NCI-H345 (cell line): ENCODE measurements at regions not wholly inside any gene's neighbourhood (a gene's known extent, or its start where the extent isn't known, plus 50 kb on each side); places are given as distances from the start of the nearest gene placed in this dataset.

ENCODE experiments used
- DNase-seq: peaks from one replicate; lab custom pipeline; 2025; lab: John Stamatoyannopoulos, UW

DNA sequence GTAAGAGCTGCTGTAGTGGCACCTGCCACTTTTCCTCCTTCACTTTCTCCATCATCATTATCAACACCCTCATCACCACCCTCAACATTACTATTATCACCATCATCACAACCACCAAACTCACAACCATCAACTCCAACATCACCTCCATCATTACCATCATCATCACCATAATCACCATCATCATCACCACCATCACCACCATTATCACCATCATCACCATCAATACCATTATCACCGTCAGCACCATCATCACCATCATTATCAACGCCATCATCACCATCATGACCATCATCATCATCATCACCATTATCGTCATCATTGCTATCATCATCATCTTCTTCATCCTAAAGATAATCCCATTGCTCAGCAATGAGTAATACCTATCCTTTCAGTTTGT lies 255.8 kb downstream of the CYRIA start:
- DNase-seq, result no peak

- no peak for DNase-seq
Measured at GRCh38 chr2:16409006-16409390, 256.6 kb downstream of the CYRIA start.

DNA sequence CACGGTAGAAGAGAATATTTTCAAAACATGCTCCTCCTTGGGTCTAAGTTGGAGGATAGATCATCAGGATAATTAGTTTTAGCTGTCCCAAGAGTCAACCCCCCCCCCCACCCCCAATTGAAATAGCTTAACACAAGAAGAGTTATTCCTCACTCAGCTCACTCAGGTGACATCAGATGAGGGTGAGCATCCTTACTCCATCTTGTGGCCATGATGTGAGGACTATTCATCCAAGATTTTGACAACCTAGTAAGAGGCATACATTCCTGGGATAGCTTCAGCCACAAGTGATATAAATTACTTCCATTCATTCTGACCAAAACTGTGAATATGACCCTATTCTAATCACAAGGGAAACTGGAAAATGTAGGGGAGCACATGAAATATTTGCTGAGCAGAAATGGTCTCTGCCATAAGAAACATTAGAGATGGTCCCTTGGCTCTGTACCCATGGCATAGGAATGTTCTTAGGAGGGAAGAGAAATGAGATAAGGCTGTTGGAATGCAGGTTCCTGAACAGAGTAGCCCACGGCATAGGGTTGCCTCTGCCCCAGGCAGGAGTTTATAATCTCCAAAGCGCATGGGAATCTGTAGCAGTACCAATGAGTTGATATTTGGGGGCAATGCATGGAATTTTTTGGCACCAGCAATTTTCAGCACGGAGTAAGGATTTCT lies 257.2 kb downstream of the CYRIA start:
- DNase-seq, result no peak

- DNase-seq, result no peak
Measured at GRCh38 chr2:16407358-16407757, 258.3 kb downstream of the CYRIA start.

- no peak for DNase-seq
Measured at GRCh38 chr2:16406496-16407289, 258.9 kb downstream of the CYRIA start.

- DNase-seq, result no peak
Measured at GRCh38 chr2:16405551-16405950, 260.1 kb downstream of the CYRIA start.

- peak; percentile 68 for DNase-seq
Measured at GRCh38 chr2:16404551-16405300, 260.9 kb downstream of the CYRIA start.

DNA sequence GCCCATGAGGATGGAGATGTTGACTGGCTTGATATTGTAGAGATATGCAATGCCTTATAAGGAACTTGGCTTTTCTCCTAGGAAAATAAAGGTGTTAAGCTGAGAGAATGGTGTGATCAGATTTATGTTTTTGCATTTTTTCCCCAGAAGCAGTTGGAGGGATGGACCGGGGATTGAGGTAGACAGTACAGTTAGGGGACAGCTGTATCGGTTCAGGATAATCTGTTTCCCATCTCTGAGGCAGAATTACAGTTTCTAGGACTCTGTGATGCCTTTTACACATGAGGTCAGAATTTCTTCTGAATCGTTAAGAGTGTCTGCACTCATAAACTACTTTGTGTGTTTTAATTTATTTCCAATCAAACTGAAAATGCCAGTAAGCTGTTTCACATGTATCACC lies 261.5 kb downstream of the CYRIA start:
- DNase-seq, result no peak

DNA sequence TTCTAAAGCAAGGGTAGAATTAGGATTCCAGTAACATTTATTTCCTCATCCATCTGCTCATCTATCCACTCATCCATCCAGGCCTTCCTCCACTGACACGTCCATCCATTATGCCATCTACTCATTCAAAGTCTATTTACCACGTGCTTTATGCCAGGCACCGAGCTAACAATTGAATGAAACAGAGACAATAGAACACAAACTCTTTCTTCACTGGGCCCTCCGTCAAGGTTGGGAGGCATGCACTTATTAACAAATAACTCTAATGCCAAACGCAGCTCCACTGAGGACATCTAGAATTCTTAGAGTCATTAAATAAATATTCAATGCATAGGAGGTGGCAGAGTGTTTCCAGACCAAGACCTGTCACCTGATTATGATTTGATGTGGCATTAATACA lies 262.7 kb downstream of the CYRIA start:
- DNase-seq, result no peak

DNA sequence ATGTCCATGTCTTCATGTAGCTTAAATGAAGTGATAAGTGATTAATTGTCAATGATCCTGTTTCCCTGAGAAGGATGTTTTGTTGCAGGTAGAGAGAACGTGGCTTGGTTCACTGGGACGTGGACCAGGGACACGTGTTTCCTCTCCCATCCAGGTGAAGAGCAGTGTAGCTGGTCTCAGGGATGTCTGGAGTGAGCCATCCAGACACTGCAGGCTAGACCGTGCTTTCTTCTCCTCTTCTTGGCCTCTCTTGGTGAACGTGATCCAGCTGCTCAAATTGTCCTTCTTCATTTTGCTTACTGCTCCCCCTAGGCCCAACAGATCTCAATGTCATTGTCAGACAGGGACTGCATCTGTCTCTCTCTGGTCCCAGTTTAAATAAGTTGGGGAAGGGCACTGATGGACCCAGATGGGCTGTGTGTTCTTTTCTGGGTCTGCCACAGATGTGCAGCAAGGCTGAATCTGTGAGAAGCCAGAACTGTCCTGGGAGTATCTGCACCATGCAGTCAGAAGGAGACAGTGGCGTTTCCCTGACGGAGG lies 263.8 kb downstream of the CYRIA start:
- no peak for DNase-seq

- DNase-seq, result no peak
Measured at GRCh38 chr2:16400127-16400623, 265.5 kb downstream of the CYRIA start.

GRCh38 chr2:16398486-16399043 lies 267.1 kb downstream of the CYRIA start:
- no peak for DNase-seq

DNA sequence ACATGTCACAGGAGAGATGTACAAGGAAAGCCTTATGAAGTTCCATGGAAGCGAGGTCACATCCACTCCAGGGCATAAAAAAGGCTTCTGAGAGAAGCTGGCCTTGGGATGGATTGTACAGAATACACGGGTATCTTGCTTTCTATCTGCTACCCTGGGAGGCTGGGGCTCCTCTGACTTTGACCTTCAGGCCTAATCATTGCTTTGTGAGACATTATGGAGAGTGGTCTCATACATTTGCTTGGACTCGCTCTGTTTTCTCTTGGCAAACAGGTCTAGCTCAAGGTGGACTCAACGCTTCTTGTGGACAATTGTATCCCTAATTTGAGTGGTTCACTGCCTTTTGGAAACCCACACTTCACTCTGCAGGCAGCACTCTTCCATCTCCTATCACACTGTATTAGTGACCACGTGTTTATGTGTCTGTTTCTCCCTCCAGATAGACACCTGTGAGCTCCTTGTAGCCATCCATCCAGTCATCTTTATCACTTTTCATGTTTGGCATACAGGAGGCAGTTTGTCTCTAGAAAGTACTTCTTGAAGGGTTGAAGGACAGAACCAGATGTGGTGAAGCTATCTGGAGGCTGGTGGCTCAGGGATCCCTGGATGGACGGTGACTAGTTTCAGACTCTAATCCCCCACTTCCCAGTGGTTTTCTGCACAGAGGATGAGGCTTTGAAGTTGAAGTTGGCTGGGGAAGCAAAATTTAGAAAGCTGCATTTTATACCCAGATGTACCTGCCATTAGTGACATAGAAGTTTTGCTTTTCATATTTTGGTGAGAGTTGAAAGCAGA lies 267.8 kb downstream of the CYRIA start:
- DNase-seq, result no peak

DNA sequence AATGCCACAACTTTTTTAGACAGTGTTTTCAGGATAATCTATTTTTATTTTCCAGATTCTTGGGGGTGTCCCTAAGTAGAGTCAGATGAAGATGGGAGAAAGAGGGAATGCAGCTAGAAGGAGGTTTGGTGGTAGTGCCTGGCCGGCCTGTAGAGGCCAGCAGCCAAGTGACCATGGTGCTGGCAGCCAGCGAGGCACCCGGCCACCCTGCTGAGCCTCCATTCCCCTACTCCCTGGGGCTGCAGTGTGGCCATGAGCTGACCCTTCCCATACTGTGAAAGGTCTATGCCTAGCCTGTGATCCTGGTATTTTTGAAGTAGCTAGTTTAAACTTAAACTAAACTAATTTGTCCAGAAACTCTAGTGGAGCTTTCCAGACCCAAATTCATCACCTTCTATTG lies 268.6 kb downstream of the CYRIA start:
- DNase-seq, result no peak

DNA sequence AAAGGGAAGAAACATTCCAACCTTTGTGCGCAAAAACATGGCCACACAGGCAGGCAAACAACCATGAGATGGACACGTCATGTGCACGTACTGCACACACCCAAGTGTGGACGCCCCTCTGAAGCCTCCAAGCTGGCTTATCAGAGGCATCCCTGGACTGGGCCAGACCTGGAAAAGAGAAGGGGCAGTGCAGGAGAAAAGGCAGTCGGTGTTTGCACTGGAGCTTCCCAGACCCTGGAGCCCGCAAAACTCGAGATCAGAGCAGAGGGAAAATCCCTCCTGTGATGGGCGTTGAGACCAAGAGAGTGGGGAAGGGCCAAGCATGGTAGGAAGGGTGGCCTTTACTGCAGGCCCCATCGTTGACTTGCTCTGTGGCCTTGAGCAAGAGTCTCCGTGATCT lies 269.5 kb downstream of the CYRIA start:
- DNase-seq, result no peak

- no peak for DNase-seq
Measured at GRCh38 chr2:16395601-16396000, 270.0 kb downstream of the CYRIA start.

DNA sequence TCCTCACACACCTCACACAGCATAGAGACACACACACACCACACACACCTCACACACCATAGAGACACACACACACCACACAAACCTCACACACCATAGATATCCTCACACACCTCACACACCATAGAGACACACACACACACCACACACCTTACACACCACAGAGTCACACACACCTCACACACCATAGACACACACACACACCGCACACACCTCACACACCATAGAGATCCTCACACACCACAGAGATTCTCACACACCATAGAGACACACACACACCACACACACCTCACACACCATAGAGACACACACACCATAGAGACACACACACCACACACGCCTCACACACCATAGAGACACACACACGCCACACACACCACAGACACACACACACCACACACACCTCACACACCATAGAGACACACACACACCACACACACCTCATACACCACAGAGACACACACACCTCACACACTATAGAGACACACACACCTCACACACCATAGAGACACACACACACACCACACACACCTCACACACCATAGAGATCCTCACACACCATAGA lies 270.6 kb downstream of the CYRIA start:
- DNase-seq, result no peak

DNA sequence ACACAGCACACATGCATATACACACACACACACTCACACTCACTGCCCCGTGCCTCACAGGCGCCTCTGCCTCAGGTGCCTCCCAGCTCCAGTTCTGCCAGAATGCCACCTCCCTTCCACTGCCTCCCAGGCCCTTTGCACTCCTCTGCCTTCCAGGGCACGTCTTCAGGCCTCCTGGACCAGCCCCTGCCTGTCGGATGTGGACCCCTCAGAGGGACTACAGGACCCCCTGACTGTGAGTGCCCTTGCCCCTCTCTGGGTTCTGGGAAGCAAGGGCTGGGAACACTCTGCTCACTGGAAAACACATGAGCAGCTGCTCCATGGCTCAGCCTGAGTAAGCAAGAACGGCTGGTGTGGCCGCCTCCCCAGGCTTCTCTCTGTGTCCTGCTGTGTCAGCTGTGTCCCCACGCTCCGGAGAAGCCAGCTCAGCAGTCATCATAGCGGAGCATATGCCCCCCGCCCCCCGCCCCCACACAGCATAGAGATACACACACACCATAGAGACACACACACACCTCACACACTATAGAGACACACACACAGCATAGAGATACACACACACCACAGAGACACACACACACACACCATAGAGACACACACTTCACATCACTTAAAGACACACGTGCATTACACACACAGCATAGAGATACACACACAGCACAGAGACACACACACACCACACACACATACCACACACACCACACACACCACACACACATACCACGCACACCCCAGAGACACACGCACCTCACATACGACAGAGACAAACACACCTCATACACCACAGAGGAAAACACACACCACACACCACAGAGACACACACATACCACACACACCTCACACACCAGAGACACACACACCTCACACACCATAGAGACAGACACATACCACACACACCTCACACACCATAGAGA lies 271.3 kb downstream of the CYRIA start:
- DNase-seq, result peak; percentile 76

GRCh38 chr2:16393500-16394071 lies 272.0 kb downstream of the CYRIA start:
- DNase-seq, result no peak
